Endothelial cell (in vitro differentiated cells): ENCODE measurements at regions not wholly inside any gene's neighbourhood (a gene's known extent, or its start where the extent isn't known, plus 50 kb on each side); places are given as distances from the start of the nearest gene placed in this dataset.

Experiments
- DNase-seq: peaks from one replicate; pipeline ENCODE4 v3.0.0; 2021; ENCODE audit warnings: low spot score
- H3K27ac Mint-ChIP-seq: one replicate; pipeline ENCODE4 v1.8.0; 2021; ENCODE audit warnings: mixed read lengths, inconsistent platforms; ENCODE audit not compliant: unreplicated experiment
- H3K27me3 Mint-ChIP-seq: one replicate; pipeline ENCODE4 v1.8.0; 2021; ENCODE audit warnings: mild to moderate bottlenecking, moderate library complexity, mixed read lengths, inconsistent platforms; ENCODE audit not compliant: unreplicated experiment
- H3K36me3 Mint-ChIP-seq: one replicate; pipeline ENCODE4 v1.8.0; 2021; ENCODE audit warnings: mild to moderate bottlenecking, low read depth, mixed read lengths, inconsistent platforms; ENCODE audit not compliant: unreplicated experiment
- H3K4me1 Mint-ChIP-seq: one replicate; pipeline ENCODE4 v1.8.0; 2021; ENCODE audit warnings: mild to moderate bottlenecking, mixed read lengths, inconsistent platforms; ENCODE audit not compliant: unreplicated experiment
- H3K4me3 Mint-ChIP-seq: one replicate; pipeline ENCODE4 v1.8.0; 2021; ENCODE audit warnings: mild to moderate bottlenecking, mixed read lengths, inconsistent platforms; ENCODE audit not compliant: unreplicated experiment
- H3K9me3 Mint-ChIP-seq: one replicate; pipeline ENCODE4 v1.8.0; 2021; ENCODE audit warnings: mixed read lengths, inconsistent platforms; ENCODE audit not compliant: unreplicated experiment
- TF ChIP-seq, protein P1 (sequence below): fragments of 200-600 bp; sonication (generic); IDR thresholded peaks from one replicate; pipeline ENCODE4 v1.5.0; 2021; ENCODE audit warnings: antibody characterized with exemption; ENCODE audit not compliant: unreplicated experiment

GRCh38 chr1:219837274-219837993 lies 90.9 kb downstream of the SLC30A10 start:
- Mint-ChIP-seq H3K9me3 (no peaks in the 10 kb centered on the region), H3K4me3 (no peak overlapping the region), H3K27ac (no peak overlapping the region), H3K4me1 (no peaks in the 10 kb centered on the region), H3K27me3 (no peaks in the 10 kb centered on the region), H3K36me3 (no peaks in the 10 kb centered on the region)
- TF ChIP-seq, protein P1, sequence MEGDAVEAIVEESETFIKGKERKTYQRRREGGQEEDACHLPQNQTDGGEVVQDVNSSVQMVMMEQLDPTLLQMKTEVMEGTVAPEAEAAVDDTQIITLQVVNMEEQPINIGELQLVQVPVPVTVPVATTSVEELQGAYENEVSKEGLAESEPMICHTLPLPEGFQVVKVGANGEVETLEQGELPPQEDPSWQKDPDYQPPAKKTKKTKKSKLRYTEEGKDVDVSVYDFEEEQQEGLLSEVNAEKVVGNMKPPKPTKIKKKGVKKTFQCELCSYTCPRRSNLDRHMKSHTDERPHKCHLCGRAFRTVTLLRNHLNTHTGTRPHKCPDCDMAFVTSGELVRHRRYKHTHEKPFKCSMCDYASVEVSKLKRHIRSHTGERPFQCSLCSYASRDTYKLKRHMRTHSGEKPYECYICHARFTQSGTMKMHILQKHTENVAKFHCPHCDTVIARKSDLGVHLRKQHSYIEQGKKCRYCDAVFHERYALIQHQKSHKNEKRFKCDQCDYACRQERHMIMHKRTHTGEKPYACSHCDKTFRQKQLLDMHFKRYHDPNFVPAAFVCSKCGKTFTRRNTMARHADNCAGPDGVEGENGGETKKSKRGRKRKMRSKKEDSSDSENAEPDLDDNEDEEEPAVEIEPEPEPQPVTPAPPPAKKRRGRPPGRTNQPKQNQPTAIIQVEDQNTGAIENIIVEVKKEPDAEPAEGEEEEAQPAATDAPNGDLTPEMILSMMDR, result peak; percentile 61
- DNase-seq, result peak; percentile 51

DNA sequence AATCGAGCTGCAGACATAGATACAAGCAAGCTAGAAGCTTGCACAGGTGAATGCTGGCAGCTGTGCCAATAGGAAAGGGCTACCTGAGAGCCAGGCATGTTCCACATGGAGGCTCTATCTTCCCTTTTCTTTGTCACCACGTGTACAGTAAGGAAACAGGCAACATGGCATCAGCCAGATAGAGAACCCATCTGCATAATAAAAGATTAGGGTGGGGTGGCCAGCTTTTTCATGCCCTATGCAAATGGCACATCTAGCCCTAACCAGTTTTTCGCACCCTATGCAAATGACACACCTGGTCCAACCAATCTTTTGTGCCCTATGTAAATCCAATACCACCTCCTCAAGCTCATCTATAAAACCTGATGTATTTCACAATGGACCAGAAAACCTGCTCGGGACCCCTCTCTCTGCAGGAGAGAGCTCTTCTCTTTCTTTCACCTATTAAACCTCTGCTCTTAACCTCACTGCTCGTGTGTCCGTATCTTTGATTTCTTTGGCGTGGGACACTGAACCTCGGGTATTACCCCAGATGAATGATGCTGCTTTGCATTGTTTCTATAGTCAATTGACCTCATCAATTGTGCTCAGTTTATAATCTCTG lies 93.9 kb downstream of the SLC30A10 start:
- no peak overlapping the region for H3K27ac Mint-ChIP-seq
- no peak for DNase-seq
- TF ChIP-seq, protein P1, result no peak
- no peak overlapping the region for H3K4me3 Mint-ChIP-seq
- peaks cover 3% of the 10 kb centered on the region for H3K27me3 Mint-ChIP-seq
- H3K36me3 Mint-ChIP-seq, result no peaks in the 10 kb centered on the region
- H3K9me3 Mint-ChIP-seq, result no peaks in the 10 kb centered on the region
- no peaks in the 10 kb centered on the region for H3K4me1 Mint-ChIP-seq

DNA sequence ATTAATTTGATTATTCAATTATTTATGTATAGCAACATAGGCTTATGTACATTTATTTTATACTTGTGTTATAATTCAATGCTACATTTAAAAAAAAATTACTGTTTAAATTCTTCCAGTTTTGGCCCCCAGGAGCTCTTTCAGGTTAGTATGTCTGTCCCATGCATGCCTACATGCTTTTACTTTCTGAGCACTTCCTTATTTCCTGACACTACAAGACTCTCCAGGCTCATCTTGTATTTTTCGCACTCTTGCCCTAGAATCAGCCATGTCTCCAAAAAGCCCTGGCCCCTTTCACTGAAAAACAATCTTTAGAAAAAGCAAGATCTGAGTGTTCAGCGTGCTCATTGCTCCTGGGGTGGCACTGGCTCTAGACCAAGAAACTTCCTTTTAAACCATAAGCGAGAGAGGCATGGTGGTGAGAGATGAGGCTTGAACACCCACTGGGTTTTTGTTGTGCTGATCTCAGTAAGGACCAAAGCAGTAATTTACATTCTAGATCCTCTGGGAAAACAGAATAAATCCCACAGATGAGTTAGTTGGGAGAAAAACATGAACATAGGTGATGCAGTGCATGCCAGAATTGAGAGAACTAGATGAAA lies 95.0 kb downstream of the SLC30A10 start:
- H3K36me3 Mint-ChIP-seq, result no peaks in the 10 kb centered on the region
- DNase-seq, result no peak
- H3K27ac Mint-ChIP-seq, result no peak overlapping the region
- no peak overlapping the region for H3K4me3 Mint-ChIP-seq
- peaks cover 3% of the 10 kb centered on the region for H3K27me3 Mint-ChIP-seq
- TF ChIP-seq, protein P1, result no peak
- H3K4me1 Mint-ChIP-seq, result no peaks in the 10 kb centered on the region
- H3K9me3 Mint-ChIP-seq, result no peaks in the 10 kb centered on the region

DNA sequence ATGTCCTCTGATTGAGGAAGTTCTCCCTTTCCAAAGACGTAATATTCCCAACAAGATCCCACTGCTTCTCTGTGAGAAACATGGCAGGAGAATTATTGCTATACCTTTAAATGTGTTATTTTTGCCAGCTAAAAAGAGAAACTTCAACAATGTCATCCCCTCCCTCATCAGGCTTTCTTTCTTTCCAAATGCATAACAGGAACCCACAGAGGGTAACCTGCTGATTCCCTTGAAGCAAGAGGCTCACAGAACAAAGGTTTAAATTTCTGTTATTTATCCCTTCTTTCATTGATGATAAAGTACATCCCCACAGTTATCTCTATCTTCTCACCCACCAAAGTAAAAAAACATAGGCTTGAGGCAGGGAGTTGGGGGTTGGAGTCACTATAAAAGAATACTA lies 102.1 kb downstream of the SLC30A10 start:
- TF ChIP-seq, protein P1, result no peak
- no peak for DNase-seq
- Mint-ChIP-seq H3K27me3 (no peaks in the 10 kb centered on the region), H3K9me3 (no peaks in the 10 kb centered on the region), H3K4me3 (no peak overlapping the region), H3K27ac (no peak overlapping the region), H3K4me1 (no peaks in the 10 kb centered on the region), H3K36me3 (no peaks in the 10 kb centered on the region)

- no peak overlapping the region for H3K4me3 Mint-ChIP-seq
- no peak for DNase-seq
- TF ChIP-seq, protein P1, result no peak
- H3K27me3 Mint-ChIP-seq, result no peaks in the 10 kb centered on the region
- H3K9me3 Mint-ChIP-seq, result no peaks in the 10 kb centered on the region
- H3K4me1 Mint-ChIP-seq, result no peaks in the 10 kb centered on the region
- no peak overlapping the region for H3K27ac Mint-ChIP-seq
- no peaks in the 10 kb centered on the region for H3K36me3 Mint-ChIP-seq
Measured at GRCh38 chr1:219825355-219825754, 103.0 kb downstream of the SLC30A10 start.
